Liver (tissue), 8 donors: ENCODE measurements at regions not wholly inside any gene's neighbourhood (a gene's known extent, or its start where the extent isn't known, plus 50 kb on each side); places are given as distances from the start of the nearest gene placed in this dataset.

Experiments used
- DNase-seq: peaks from one replicate; pipeline ENCODE4 v3.0.0-alpha.2; 2017; ENCODE audit warnings: low spot score
- H3K27ac ChIP-seq, 2 donors: one replicate each; pipeline ENCODE4 v1.7.0; 2013; ENCODE audit warnings: inconsistent platforms in 2 of 2, low read length in 2 of 2, control low read depth in 1 of 2, low read depth in 1 of 2, mild to moderate bottlenecking in 1 of 2
- H3K27me3 ChIP-seq, 4 donors: one replicate each; pipeline versions ENCODE4 v1.6.1 to v1.7.0; 2013; ENCODE audit warnings: low read length in 3 of 4, inconsistent platforms in 1 of 4, mild to moderate bottlenecking in 1 of 4, moderate library complexity in 1 of 4; ENCODE audit not compliant: control insufficient read depth in 4 of 4, insufficient read depth in 4 of 4
- H3K36me3 ChIP-seq, 4 donors: one replicate each; pipeline versions ENCODE4 v1.6.1 to v1.7.0; 2013; ENCODE audit warnings: low read length in 3 of 4, mild to moderate bottlenecking in 3 of 4, low read depth in 1 of 4, moderate library complexity in 1 of 4; ENCODE audit not compliant: control insufficient read depth in 4 of 4, insufficient read depth in 3 of 4
- H3K4me1 ChIP-seq, 4 donors: one replicate each; pipeline versions ENCODE4 v1.6.1 to v1.7.0; 2013; ENCODE audit warnings: low read length in 3 of 4, mild to moderate bottlenecking in 3 of 4, moderate library complexity in 1 of 4; ENCODE audit not compliant: control insufficient read depth in 4 of 4, insufficient read depth in 4 of 4
- H3K4me3 ChIP-seq, 3 donors: one replicate each; pipeline versions ENCODE4 v1.6.1 to v1.7.0; 2013; ENCODE audit warnings: low read length in 3 of 3, control low read depth in 1 of 3, low read depth in 1 of 3, mild to moderate bottlenecking in 1 of 3
- H3K9ac ChIP-seq, 2 donors: one replicate each; pipeline ENCODE4 v1.7.0; 2013; ENCODE audit warnings: low read length in 2 of 2, mild to moderate bottlenecking in 2 of 2, moderate library complexity in 2 of 2, control low read depth in 1 of 2, low read depth in 1 of 2
- H3K9me3 ChIP-seq, 4 donors: one replicate each; pipeline versions ENCODE4 v1.6.1 to v1.7.0; 2013; ENCODE audit warnings: low read length in 3 of 4; ENCODE audit not compliant: control insufficient read depth in 4 of 4
- EGR1 ChIP-seq, 2 donors: IDR thresholded peaks; 2 replicates each; pipeline ENCODE4 v1.6.1; 2016 to 2018; ENCODE audit warnings: antibody characterized with exemption in 2 of 2, low read depth in 2 of 2
- FOXA1 ChIP-seq: IDR thresholded peaks from 2 replicates; pipeline ENCODE4 v1.6.1; 2016; ENCODE audit warnings: antibody characterized with exemption
- FOXA2 ChIP-seq: IDR thresholded peaks from 2 replicates; pipeline ENCODE4 v1.6.1; 2016; ENCODE audit warnings: antibody characterized with exemption
- GABPA ChIP-seq, 2 donors: IDR thresholded peaks in 1 of 2; conservative IDR thresholded peaks in 1 of 2; 2 replicates each; pipeline ENCODE4 v1.6.1; 2016; ENCODE audit warnings: antibody characterized with exemption in 2 of 2, mild to moderate bottlenecking in 1 of 2, moderate library complexity in 1 of 2
- HNF4A ChIP-seq, 2 donors: conservative IDR thresholded peaks; 2 replicates each; pipeline ENCODE4 v1.6.1; 2016; ENCODE audit warnings: antibody characterized with exemption in 2 of 2, mild to moderate bottlenecking in 2 of 2
- HNF4G ChIP-seq: IDR thresholded peaks from 2 replicates; pipeline ENCODE4 v1.6.1; 2016; ENCODE audit warnings: antibody characterized with exemption
- JUND ChIP-seq, 2 donors: IDR thresholded peaks; 2 replicates each; pipeline ENCODE4 v1.6.1; 2016; ENCODE audit warnings: antibody characterized with exemption in 2 of 2
- NR2F2 ChIP-seq: IDR thresholded peaks from 2 replicates; pipeline ENCODE4 v1.6.1; 2016; ENCODE audit warnings: antibody characterized with exemption
- RAD21 ChIP-seq, 2 donors: IDR thresholded peaks; 2 replicates each; pipeline ENCODE4 v1.6.1; 2016; ENCODE audit warnings: antibody characterized with exemption in 2 of 2, mild to moderate bottlenecking in 2 of 2
- RXRA ChIP-seq, 2 donors: IDR thresholded peaks; 2 replicates each; pipeline ENCODE4 v1.6.1; 2017 to 2018; ENCODE audit warnings: antibody characterized with exemption in 2 of 2, mild to moderate bottlenecking in 1 of 2
- SP1 ChIP-seq: IDR thresholded peaks from 2 replicates; pipeline ENCODE4 v1.6.1; 2018; ENCODE audit warnings: antibody characterized with exemption, mild to moderate bottlenecking
- TAF1 ChIP-seq: conservative IDR thresholded peaks from 2 replicates; pipeline ENCODE4 v1.6.1; 2016; ENCODE audit warnings: antibody characterized with exemption, mild to moderate bottlenecking
- YY1 ChIP-seq: IDR thresholded peaks from 2 replicates; pipeline ENCODE4 v1.6.1; 2016; ENCODE audit warnings: antibody characterized with exemption, mild to moderate bottlenecking
- whole genome bisulfite sequencing: extraction: QIAGEN DNeasy Blood & Tissue Kit; methylation state at CpG from one replicate; pipeline ENCODE4 v1.1.7; 2013; 5-methylcytosine and 5-hydroxymethylcytosine counted together
- TF ChIP-seq, protein P1 (sequence below): IDR thresholded peaks from 2 replicates; pipeline ENCODE4 v1.6.1; 2016; ENCODE audit warnings: antibody characterized with exemption, mild to moderate bottlenecking
- TF ChIP-seq, protein P2 (sequence below): IDR thresholded peaks from 2 replicates; pipeline ENCODE4 v1.6.1; 2016; ENCODE audit warnings: antibody characterized with exemption
- TF ChIP-seq, protein P3 (sequence below): IDR thresholded peaks from 2 replicates; pipeline ENCODE4 v1.6.1; 2016; ENCODE audit warnings: antibody characterized with exemption
- TF ChIP-seq, protein P4 (sequence below): fragments of 150-350 bp; IDR thresholded peaks from 2 replicates; pipeline ENCODE4 v1.5.1; 2017; ENCODE audit warnings: improper control_type of control experiment, low read depth, low read length; ENCODE audit not compliant: missing input control
- TF ChIP-seq, protein P5 (sequence below): IDR thresholded peaks from 2 replicates; pipeline ENCODE4 v1.6.1; 2016; ENCODE audit warnings: antibody characterized with exemption
- donor health status: healthy.
- donor health status: healthy.
- donor health status: healthy.
- donor health status: healthy.
- donor health status: healthy.

- Histone ChIP-seq H3K36me3 (no peaks in the 10 kb centered on the region), H3K27ac (no peak overlapping the region), H3K9me3 (no peaks in the 10 kb centered on the region), H3K27me3 (no peaks in the 10 kb centered on the region), H3K4me1 (peaks cover 0 to 10% (median 6%) of the 10 kb centered on the region in 4 donors), H3K9ac (no peak overlapping the region), H3K4me3 (no peak overlapping the region)
- WGBS: 78% methylated on average over 2 of the region's 2 CpGs
- TF ChIP-seq SP1 (no peak), YY1 (no peak), FOXA2 (no peak), FOXA1 (no peak), JUND (IDR thresholded peaks at IDR 0.05) (no peak), TAF1 (no peak), HNF4A (conservative IDR thresholded peaks at IDR 0.05) (no peak), NR2F2 (no peak), RAD21 (IDR thresholded peaks at IDR 0.05) (no peak), RXRA (IDR thresholded peaks at IDR 0.05) (no peak), HNF4G (no peak), GABPA (IDR thresholded peaks at IDR 0.05 in 1 of 2, conservative IDR thresholded peaks at IDR 0.05 in 1 of 2) (no peak), EGR1 (IDR thresholded peaks at IDR 0.05; ENCODE audit: low read depth in 2 of 2) (no peak)
- TF ChIP-seq, protein P1, sequence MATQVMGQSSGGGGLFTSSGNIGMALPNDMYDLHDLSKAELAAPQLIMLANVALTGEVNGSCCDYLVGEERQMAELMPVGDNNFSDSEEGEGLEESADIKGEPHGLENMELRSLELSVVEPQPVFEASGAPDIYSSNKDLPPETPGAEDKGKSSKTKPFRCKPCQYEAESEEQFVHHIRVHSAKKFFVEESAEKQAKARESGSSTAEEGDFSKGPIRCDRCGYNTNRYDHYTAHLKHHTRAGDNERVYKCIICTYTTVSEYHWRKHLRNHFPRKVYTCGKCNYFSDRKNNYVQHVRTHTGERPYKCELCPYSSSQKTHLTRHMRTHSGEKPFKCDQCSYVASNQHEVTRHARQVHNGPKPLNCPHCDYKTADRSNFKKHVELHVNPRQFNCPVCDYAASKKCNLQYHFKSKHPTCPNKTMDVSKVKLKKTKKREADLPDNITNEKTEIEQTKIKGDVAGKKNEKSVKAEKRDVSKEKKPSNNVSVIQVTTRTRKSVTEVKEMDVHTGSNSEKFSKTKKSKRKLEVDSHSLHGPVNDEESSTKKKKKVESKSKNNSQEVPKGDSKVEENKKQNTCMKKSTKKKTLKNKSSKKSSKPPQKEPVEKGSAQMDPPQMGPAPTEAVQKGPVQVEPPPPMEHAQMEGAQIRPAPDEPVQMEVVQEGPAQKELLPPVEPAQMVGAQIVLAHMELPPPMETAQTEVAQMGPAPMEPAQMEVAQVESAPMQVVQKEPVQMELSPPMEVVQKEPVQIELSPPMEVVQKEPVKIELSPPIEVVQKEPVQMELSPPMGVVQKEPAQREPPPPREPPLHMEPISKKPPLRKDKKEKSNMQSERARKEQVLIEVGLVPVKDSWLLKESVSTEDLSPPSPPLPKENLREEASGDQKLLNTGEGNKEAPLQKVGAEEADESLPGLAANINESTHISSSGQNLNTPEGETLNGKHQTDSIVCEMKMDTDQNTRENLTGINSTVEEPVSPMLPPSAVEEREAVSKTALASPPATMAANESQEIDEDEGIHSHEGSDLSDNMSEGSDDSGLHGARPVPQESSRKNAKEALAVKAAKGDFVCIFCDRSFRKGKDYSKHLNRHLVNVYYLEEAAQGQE: no peak
- TF ChIP-seq, protein P2, sequence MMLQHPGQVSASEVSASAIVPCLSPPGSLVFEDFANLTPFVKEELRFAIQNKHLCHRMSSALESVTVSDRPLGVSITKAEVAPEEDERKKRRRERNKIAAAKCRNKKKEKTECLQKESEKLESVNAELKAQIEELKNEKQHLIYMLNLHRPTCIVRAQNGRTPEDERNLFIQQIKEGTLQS: no peak
- TF ChIP-seq, protein P3, sequence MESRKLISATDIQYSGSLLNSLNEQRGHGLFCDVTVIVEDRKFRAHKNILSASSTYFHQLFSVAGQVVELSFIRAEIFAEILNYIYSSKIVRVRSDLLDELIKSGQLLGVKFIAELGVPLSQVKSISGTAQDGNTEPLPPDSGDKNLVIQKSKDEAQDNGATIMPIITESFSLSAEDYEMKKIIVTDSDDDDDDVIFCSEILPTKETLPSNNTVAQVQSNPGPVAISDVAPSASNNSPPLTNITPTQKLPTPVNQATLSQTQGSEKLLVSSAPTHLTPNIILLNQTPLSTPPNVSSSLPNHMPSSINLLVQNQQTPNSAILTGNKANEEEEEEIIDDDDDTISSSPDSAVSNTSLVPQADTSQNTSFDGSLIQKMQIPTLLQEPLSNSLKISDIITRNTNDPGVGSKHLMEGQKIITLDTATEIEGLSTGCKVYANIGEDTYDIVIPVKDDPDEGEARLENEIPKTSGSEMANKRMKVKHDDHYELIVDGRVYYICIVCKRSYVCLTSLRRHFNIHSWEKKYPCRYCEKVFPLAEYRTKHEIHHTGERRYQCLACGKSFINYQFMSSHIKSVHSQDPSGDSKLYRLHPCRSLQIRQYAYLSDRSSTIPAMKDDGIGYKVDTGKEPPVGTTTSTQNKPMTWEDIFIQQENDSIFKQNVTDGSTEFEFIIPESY: no peak
- TF ChIP-seq, protein P4, sequence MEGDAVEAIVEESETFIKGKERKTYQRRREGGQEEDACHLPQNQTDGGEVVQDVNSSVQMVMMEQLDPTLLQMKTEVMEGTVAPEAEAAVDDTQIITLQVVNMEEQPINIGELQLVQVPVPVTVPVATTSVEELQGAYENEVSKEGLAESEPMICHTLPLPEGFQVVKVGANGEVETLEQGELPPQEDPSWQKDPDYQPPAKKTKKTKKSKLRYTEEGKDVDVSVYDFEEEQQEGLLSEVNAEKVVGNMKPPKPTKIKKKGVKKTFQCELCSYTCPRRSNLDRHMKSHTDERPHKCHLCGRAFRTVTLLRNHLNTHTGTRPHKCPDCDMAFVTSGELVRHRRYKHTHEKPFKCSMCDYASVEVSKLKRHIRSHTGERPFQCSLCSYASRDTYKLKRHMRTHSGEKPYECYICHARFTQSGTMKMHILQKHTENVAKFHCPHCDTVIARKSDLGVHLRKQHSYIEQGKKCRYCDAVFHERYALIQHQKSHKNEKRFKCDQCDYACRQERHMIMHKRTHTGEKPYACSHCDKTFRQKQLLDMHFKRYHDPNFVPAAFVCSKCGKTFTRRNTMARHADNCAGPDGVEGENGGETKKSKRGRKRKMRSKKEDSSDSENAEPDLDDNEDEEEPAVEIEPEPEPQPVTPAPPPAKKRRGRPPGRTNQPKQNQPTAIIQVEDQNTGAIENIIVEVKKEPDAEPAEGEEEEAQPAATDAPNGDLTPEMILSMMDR: no peak
- TF ChIP-seq, protein P5, sequence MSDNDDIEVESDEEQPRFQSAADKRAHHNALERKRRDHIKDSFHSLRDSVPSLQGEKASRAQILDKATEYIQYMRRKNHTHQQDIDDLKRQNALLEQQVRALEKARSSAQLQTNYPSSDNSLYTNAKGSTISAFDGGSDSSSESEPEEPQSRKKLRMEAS: no peak
- DNase-seq: no peak
Measured at GRCh38 chr3:28672406-28672805, 323.8 kb upstream of the AZI2 start.
